Neuronal stem cell (in vitro differentiated cells): ENCODE measurements at regions not wholly inside any gene's neighbourhood (a gene's known extent, or its start where the extent isn't known, plus 50 kb on each side); places are given as distances from the start of the nearest gene placed in this dataset.

Experiments
- DNase-seq: peaks from one replicate; pipeline ENCODE4 v3.0.0-alpha.2; 2013; ENCODE audit warnings: low spot score
- H2AFZ ChIP-seq: one replicate; pipeline ENCODE4 v1.6.1; 2013; ENCODE audit warnings: mild to moderate bottlenecking, low read length, inconsistent platforms
- H2AK5ac ChIP-seq: 2 replicates; pipeline ENCODE4 v1.6.1; 2013; ENCODE audit warnings: low read depth, mild to moderate bottlenecking, inconsistent platforms, low read length, moderate library complexity, mixed read lengths
- H2BK120ac ChIP-seq: 2 replicates; pipeline ENCODE4 v1.6.1; 2013; ENCODE audit warnings: low read depth, mild to moderate bottlenecking, inconsistent platforms, low read length, moderate library complexity, mixed read lengths
- H2BK12ac ChIP-seq: one replicate; pipeline ENCODE4 v1.6.1; 2013; ENCODE audit warnings: low read length, inconsistent platforms
- H2BK15ac ChIP-seq: 2 replicates; pipeline ENCODE4 v1.6.1; 2013; ENCODE audit warnings: mild to moderate bottlenecking, low read length, inconsistent platforms, mixed read lengths
- H2BK5ac ChIP-seq: one replicate; pipeline ENCODE4 v1.6.1; 2013; ENCODE audit warnings: inconsistent platforms, mild to moderate bottlenecking, low read length, moderate library complexity
- H3K14ac ChIP-seq: one replicate; pipeline ENCODE4 v1.6.1; 2013; ENCODE audit warnings: low read length, inconsistent platforms
- H3K18ac ChIP-seq: 2 replicates; pipeline ENCODE4 v1.6.1; 2013; ENCODE audit warnings: low read length, inconsistent platforms
- H3K23ac ChIP-seq: 2 replicates; pipeline ENCODE4 v1.6.1; 2013; ENCODE audit warnings: low read depth, mild to moderate bottlenecking, mixed read lengths, low read length, inconsistent platforms; ENCODE audit not compliant: poor library complexity
- H3K27ac ChIP-seq: replicated peaks from 3 replicates; pipeline ENCODE4 v1.5.1; 2013; ENCODE audit warnings: low read length, inconsistent platforms
- H3K27me3 ChIP-seq, 3 experiments: 2 replicates each; pipeline ENCODE4 v1.6.1; 2013; ENCODE audit warnings: low read length in 3 of 3, mild to moderate bottlenecking in 2 of 3, inconsistent platforms in 1 of 3, low read depth in 1 of 3, mixed read lengths in 1 of 3, moderate library complexity in 1 of 3; ENCODE audit not compliant: control insufficient read depth in 3 of 3, insufficient read depth in 3 of 3
- H3K36me3 ChIP-seq, 2 donors: replicated peaks in 1 of 2; 2 replicates each; pipeline ENCODE4 v1.6.1; 2013; ENCODE audit warnings: low read length in 2 of 2; ENCODE audit not compliant: control insufficient read depth in 2 of 2, insufficient read depth in 2 of 2
- H3K4ac ChIP-seq: 2 replicates; pipeline ENCODE4 v1.6.1; 2013; ENCODE audit warnings: inconsistent platforms, mild to moderate bottlenecking, low read length, moderate library complexity
- H3K4me1 ChIP-seq, 2 donors: 1 replicate in 1 of 2; 2 replicates in 1 of 2; pipeline ENCODE4 v1.6.1; 2013; ENCODE audit warnings: low read length in 2 of 2, low read depth in 1 of 2; ENCODE audit not compliant: control insufficient read depth in 2 of 2, insufficient read depth in 1 of 2
- H3K4me2 ChIP-seq: one replicate; pipeline ENCODE4 v1.6.1; 2013; ENCODE audit warnings: mild to moderate bottlenecking, low read length, inconsistent platforms; ENCODE audit not compliant: insufficient read depth, poor library complexity, severe bottlenecking
- H3K4me3 ChIP-seq, 2 donors: 2 replicates each; pipeline ENCODE4 v1.5.1; 2013; ENCODE audit warnings: low read length in 2 of 2, mild to moderate bottlenecking in 2 of 2, inconsistent platforms in 1 of 2, moderate library complexity in 1 of 2
- H3K79me1 ChIP-seq: one replicate; pipeline ENCODE4 v1.6.1; 2013; ENCODE audit warnings: low read depth, mild to moderate bottlenecking, inconsistent platforms, low read length, moderate library complexity
- H3K9ac ChIP-seq: one replicate; pipeline ENCODE4 v1.6.1; 2013; ENCODE audit warnings: mild to moderate bottlenecking, low read depth, low read length, inconsistent platforms; ENCODE audit not compliant: poor library complexity
- H3K9me3 ChIP-seq, 2 donors: replicated peaks in 1 of 2; 2 replicates each; pipeline versions ENCODE3 to v1.6.1; 2013; ENCODE audit warnings: low read length in 2 of 2, mild to moderate bottlenecking in 2 of 2, inconsistent platforms in 1 of 2, low read depth in 1 of 2, mixed read lengths in 1 of 2, moderate library complexity in 1 of 2; ENCODE audit not compliant: control insufficient read depth in 2 of 2, insufficient read depth in 1 of 2
- H4K8ac ChIP-seq: one replicate; pipeline ENCODE4 v1.6.1; 2013; ENCODE audit warnings: low read depth, mild to moderate bottlenecking, inconsistent platforms, low read length, moderate library complexity
- H4K91ac ChIP-seq: one replicate; pipeline ENCODE4 v1.6.1; 2013; ENCODE audit warnings: low read length, low read depth, mild to moderate bottlenecking, inconsistent platforms; ENCODE audit not compliant: poor library complexity
- WGBS, 2 donors: extraction: QIAGEN DNeasy Blood & Tissue Kit; methylation state at CpG; one replicate each; pipeline ENCODE4 v1.1.7; 2013; ENCODE audit warnings: missing lambda C conversion rate in 2 of 2, mixed read lengths in 1 of 2; ENCODE audit not compliant: insufficient read length in 2 of 2, insufficient replicate concordance in 1 of 2; ENCODE audit errors: extremely low coverage in 2 of 2; 5-methylcytosine and 5-hydroxymethylcytosine counted together

DNA sequence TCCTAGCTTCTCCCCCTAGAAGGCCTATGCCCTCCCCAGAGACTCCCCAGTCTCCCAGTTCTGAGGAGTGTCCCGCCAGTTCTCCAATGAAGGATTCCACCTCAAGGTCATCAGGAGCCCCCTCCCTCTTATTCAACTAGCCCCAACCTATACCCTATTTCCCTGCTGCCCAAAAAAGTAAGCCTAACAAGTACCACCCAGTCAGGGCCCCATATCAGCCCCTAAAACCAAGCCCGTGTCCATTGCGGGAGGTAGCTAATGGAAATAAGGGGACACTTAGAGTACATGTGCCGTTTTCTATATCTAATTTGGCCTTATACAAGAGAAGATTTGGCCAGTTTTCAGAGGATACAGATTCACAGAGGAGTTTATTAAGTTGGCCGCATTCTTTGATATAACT, 416.2 kb downstream of the MATN1 start:
- Histone ChIP-seq H3K18ac (no peak overlapping the region), H3K36me3 (no peaks in the 10 kb centered on the region), H3K9ac (no peak overlapping the region), H3K4me3 (no peak overlapping the region), H3K23ac (no peak overlapping the region), H3K79me1 (no peaks in the 10 kb centered on the region), H2AFZ (no peak overlapping the region), H3K27me3 (no peaks in the 10 kb centered on the region), H3K4me2 (no peak overlapping the region), H2AK5ac (no peak overlapping the region), H2BK120ac (no peak overlapping the region), H3K4ac (no peak overlapping the region), H3K9me3 (peaks cover 0 to 2% of the 10 kb centered on the region in 2 donors), H2BK12ac (no peak overlapping the region), H4K91ac (no peak overlapping the region), H3K27ac (no peak overlapping the region), H4K8ac (no peak overlapping the region), H3K4me1 (no peaks in the 10 kb centered on the region), H3K14ac (no peak overlapping the region), H2BK15ac (no peak overlapping the region), H2BK5ac (no peak overlapping the region)
- WGBS, 2 donors, result no CpG with 5 or more reads among the region's 5 CpGs
- DNase-seq, result no peak

DNA sequence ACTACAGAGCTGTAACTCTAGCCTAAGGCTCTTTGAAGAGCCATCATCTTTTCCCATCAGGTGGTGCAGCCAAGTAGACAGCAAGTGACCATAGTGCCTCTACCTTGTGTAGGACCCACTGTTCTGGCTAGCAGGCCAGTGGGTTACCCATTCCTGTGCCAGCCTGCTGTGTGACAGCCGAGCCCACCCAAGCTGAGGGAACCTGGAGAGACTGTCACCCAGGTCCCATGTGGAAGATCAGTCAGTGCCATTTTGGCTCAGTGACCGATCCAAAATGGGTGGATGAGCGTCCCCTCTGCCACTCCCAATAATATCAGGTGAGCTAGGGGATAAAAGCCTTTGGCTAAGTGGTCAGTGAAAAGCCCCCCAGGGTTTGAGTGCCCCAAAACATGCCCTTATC, 417.9 kb downstream of the MATN1 start:
- no peak overlapping the region for H2AK5ac ChIP-seq

DNA sequence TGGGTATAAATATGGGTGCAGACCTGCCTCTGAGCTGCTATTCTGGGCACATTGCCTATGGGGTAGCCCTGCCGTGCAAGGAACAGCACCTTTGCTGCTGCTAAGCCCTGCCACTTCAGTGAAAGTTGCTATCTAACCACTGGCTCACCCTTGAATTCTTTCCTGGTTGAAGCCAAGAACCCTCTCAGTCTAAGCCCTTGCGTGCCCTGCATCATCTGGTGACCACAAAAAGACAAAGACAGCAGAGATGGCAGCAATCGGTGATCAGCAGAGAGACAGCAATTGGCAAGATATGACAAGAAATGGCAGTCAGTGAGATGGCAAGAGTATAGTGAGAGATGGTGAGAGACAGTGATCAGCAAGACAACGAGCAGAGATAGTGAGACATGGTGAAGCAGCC, 418.3 kb downstream of the MATN1 start:
- H3K4me1 ChIP-seq, result no peaks in the 10 kb centered on the region
- no peak overlapping the region for H3K23ac ChIP-seq
- no peak overlapping the region for H2AK5ac ChIP-seq
- H3K4me2 ChIP-seq, result no peak overlapping the region
- H4K91ac ChIP-seq, result no peak overlapping the region
- H2BK12ac ChIP-seq, result no peak overlapping the region
- no peak overlapping the region for H2AFZ ChIP-seq
- H3K27ac ChIP-seq, result no peak overlapping the region
- H3K27me3 ChIP-seq, result no peaks in the 10 kb centered on the region
- H3K36me3 ChIP-seq, result no peaks in the 10 kb centered on the region
- no peak overlapping the region for H3K4me3 ChIP-seq
- H2BK15ac ChIP-seq, result no peak overlapping the region
- no peaks in the 10 kb centered on the region for H3K79me1 ChIP-seq
- whole genome bisulfite sequencing, 2 donors, result no CpG with 5 or more reads among the region's 4 CpGs
- no peak overlapping the region for H3K18ac ChIP-seq
- no peak overlapping the region for H3K4ac ChIP-seq
- H4K8ac ChIP-seq, result no peak overlapping the region
- no peak overlapping the region for H2BK120ac ChIP-seq
- H3K9me3 ChIP-seq, result peaks cover 0 to 2% of the 10 kb centered on the region in 2 donors
- H3K9ac ChIP-seq, result no peak overlapping the region
- no peak overlapping the region for H3K14ac ChIP-seq
- no peak overlapping the region for H2BK5ac ChIP-seq
- DNase-seq, result no peak

More for the DNA sequence above, 417.9 kb downstream of the MATN1 start:
- DNase-seq, result no peak
- H3K9ac ChIP-seq, result no peak overlapping the region
- no peaks in the 10 kb centered on the region for H3K79me1 ChIP-seq
- H2BK5ac ChIP-seq, result no peak overlapping the region
- no peak overlapping the region for H3K4me2 ChIP-seq
- no peak overlapping the region for H2BK12ac ChIP-seq
- H2BK15ac ChIP-seq, result no peak overlapping the region
- WGBS, 2 donors, result no CpG with 5 or more reads among the region's 3 CpGs
- no peak overlapping the region for H3K27ac ChIP-seq
- no peaks in the 10 kb centered on the region for H3K4me1 ChIP-seq
- no peak overlapping the region for H4K8ac ChIP-seq
- H3K27me3 ChIP-seq, result no peaks in the 10 kb centered on the region
- H2BK120ac ChIP-seq, result no peak overlapping the region
- H3K9me3 ChIP-seq, result peaks cover 0 to 2% of the 10 kb centered on the region in 2 donors
- no peak overlapping the region for H4K91ac ChIP-seq
- H3K18ac ChIP-seq, result no peak overlapping the region
- H3K23ac ChIP-seq, result no peak overlapping the region
- H3K36me3 ChIP-seq, result no peaks in the 10 kb centered on the region
- no peak overlapping the region for H3K14ac ChIP-seq
- no peak overlapping the region for H2AFZ ChIP-seq
- H3K4ac ChIP-seq, result no peak overlapping the region
- no peak overlapping the region for H3K4me3 ChIP-seq

DNA sequence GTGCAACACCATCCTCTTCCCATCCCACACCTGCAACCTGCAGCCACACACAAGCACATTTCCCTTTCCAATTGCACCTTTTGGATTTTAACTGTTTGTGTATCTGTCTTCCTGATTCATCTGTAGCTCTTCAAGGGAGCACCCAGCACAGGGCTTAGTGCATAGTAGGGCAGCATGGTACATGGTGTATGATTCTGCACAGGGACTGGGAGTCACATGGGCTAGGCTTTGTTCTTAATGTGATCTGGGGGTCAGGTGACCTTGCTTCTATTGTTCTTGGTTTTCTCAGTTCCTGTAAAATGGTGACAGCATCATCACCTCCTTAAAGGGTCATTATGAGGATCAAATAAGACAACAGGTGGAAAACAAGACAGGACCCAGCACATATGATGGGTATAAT, 419.3 kb downstream of the MATN1 start:
- H4K8ac ChIP-seq, result no peak overlapping the region
- no peak overlapping the region for H2AK5ac ChIP-seq
- H3K4me3 ChIP-seq, result no peak overlapping the region
- no peak overlapping the region for H3K14ac ChIP-seq
- H2AFZ ChIP-seq, result no peak overlapping the region
- H2BK12ac ChIP-seq, result no peak overlapping the region
- H3K4ac ChIP-seq, result no peak overlapping the region
- H3K18ac ChIP-seq, result no peak overlapping the region
- no peak overlapping the region for H4K91ac ChIP-seq
- no peak overlapping the region for H2BK15ac ChIP-seq
- no peak overlapping the region for H2BK5ac ChIP-seq
- no peak for DNase-seq
- no peaks in the 10 kb centered on the region for H3K36me3 ChIP-seq
- H3K23ac ChIP-seq, result no peak overlapping the region
- no peaks in the 10 kb centered on the region for H3K4me1 ChIP-seq
- peaks cover 0 to 2% of the 10 kb centered on the region in 2 donors for H3K9me3 ChIP-seq
- H3K79me1 ChIP-seq, result no peaks in the 10 kb centered on the region
- H3K27me3 ChIP-seq, result no peaks in the 10 kb centered on the region
- H3K27ac ChIP-seq, result no peak overlapping the region
- no peak overlapping the region for H3K4me2 ChIP-seq
- H3K9ac ChIP-seq, result no peak overlapping the region
- H2BK120ac ChIP-seq, result no peak overlapping the region
